NOMO-1 (cell line): ENCODE measurements at regions not wholly inside any gene's neighbourhood (a gene's known extent, or its start where the extent isn't known, plus 50 kb on each side); places are given as distances from the start of the nearest gene placed in this dataset.
"Not testable (repeated sequence)": the region's sequence is repeated elsewhere in the genome, so short reads cannot be mapped to it uniquely, and the experiment has no call there.

Experiments
- DNase-seq, 2 experiments: peaks; one replicate each; lab custom pipeline; 2025; ENCODE audit not compliant: unreplicated experiment in 2 of 2; lab: John Stamatoyannopoulos, UW

- peak; percentile 56 to 76 for DNase-seq
Observed at GRCh38 chr3:139113231-139113992, 68.7 kb upstream of the PRR23C start.

DNA sequence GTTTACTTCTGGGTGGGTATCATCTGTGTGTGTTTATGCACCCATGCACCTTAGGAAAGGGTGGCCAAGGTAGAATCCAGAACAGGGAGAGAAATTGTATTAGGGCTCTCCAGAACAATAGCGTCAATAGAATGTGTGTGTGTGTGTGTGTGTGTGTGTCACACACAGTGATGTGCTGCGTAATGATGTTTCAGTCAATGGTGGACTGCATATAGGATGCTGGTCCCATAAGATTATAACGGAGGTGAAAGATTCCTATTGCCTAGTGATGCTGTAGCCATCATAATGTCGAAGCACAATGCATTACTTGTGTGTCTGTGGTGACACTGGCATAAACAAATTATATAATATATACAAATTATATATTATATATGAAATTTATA, 69.3 kb upstream of the PRR23C start:
- peak; percentile 56 to 72 for DNase-seq

GRCh38 chr3:139116631-139117030, 71.9 kb upstream of the PRR23C start:
- not testable (repeated sequence) for DNase-seq

- DNase-seq: peak in 1 of 2 experiments; percentile 62
Observed at GRCh38 chr3:139117136-139117675, 72.5 kb upstream of the PRR23C start.

DNA sequence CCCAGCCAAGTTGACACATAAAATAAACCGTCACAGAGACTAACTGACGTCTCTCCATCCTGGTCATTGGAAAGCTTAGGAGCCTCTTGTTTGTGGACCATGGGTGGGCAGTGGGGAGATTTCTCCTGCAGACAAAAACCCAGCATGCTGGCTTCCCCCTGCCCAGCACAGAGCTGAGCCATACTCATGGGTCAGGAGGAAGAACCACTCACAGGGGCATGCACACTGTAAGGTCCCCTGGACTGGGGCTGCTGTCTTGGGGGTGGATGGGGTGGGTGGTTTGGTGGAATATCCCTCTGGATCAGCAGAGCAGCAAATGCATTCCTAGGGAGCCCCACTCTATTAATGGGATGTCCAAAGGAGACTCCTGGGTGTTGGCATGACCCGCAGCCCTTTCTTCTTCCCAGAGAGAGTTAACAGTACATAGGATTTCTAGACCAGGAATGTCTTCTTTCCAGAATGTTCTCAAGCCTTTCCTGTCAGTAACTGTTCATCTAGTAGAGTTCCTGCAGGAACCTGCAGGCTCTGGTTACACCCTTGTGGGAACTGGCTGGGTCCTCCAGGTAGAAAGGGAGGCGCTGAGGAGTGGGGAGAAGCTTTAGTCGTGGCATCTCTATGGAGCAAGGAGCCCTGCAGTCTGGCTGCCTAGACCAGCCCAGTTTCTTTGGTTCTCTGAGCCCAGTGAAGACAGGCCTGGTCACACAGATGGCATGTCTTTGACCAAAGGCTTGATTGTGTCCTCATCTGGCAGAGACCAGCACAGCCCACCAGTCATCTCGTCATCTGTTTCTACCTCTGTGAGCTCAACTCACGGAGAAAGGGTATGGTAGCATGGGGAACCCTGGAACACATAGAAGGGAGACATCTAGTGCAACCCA, 73.4 kb upstream of the PRR23C start:
- DNase-seq: no peak

DNA sequence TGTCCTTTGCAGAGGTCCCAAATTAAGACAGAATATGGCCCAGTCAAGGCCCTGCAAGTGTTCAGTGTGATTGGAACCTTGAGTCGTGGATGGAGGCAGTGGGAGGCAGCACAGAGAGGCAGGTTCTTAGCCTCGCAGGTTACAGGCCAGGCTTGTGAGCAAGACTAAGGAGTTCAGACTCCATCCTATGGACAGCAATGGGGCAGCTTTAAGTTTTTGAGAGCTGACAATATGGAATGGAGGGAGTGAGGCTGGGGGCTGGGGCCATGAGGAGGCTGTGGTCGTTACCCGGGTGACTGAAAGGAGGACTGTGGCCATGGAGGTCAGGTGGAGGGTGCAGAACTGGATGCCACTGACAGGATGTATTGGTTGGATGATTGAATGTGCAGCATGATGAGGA, 74.1 kb upstream of the PRR23C start:
- DNase-seq: no peak

DNA sequence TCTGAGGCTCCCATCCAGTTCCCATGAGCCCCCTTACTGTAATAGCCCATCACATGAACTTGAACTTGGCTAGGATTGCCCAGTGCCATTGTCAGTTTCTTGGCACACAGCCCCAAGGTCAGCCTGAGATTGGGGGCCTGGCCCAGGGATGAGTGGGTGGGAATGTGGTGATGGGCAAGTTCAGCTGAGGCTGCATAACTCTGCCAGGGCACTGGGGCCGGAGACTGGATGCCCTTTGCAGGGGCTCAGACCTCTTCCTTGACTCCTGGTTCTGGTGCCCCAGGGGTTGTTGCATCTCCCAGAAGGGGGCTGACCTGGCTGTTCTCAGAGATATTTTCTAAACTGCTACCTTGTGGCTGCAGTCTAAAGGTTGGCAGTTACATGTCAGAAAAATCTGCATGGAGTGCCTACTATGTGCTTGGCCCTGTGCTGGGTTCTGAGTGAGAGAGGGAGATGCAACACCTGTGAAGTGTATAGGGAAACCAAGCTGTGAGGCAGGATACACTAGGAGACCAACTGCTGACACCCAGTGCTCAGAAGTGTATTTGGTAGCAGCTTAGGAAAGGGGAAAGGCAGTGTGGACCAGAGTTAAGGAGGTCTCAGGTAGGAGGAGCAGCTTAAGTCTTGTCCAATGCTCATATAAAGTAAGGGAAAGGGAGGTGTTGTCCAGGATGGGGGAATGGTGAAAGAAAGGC, 74.8 kb upstream of the PRR23C start:
- no peak for DNase-seq

GRCh38 chr3:139120086-139121056, 75.7 kb upstream of the PRR23C start:
- peak; percentile 35 to 42 for DNase-seq

DNA sequence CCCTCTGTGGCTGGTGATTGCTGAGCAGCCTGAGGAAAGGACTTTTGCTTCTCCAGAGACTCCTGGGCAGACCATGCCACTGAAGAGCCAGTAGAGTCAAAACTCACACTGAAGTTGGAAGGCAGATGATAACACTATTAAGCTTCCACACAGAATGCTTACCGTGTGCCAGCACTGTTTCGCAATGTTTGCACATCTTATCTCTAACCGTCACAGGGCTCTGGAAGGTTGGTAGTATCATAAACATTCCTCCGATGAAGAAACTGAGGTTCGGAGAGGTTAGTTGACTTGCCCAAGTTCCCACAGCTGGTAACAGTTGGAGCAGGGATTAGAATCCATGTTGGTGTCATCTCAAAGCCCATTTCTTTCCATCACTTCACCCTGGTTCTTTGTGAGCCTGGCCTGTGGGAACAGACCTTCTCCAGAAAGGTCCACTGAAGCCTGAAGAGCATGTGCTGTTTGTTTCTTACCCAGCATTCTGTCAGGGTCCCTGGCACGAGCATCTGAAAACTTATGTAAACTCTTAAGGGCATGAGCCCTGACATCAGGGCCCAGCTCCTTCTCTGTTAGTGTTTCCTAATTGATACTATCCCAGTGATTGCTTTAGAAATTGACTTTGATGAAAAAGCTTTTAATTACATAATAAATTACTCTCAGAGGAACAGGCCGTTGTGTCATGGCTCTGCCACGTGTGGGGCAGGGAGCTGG, 77.0 kb upstream of the PRR23C start:
- DNase-seq: peak in 1 of 2 experiments; percentile 26

- DNase-seq: no peak
Observed at GRCh38 chr3:139122221-139122581, 77.5 kb upstream of the PRR23C start.

DNA sequence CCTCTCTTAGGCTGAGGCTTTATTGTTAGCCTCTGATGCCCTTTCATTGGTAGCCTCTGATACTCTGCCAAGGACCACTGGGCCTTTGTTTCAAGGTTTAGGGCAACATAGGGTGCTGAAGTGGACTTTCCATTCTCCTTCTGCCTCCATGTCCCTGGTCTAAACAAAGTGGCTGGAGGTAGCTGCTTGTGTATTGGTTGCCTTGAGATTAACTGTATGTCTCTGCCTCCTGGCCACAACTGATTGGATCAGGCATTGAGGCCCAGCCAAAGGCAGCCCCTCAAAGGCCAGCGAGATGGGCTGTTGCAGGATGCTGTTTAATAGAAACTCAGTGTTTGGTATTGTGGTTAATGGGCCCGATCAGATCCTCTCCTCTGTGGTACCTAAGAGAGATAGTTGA, 77.9 kb upstream of the PRR23C start:
- DNase-seq: no peak

DNA sequence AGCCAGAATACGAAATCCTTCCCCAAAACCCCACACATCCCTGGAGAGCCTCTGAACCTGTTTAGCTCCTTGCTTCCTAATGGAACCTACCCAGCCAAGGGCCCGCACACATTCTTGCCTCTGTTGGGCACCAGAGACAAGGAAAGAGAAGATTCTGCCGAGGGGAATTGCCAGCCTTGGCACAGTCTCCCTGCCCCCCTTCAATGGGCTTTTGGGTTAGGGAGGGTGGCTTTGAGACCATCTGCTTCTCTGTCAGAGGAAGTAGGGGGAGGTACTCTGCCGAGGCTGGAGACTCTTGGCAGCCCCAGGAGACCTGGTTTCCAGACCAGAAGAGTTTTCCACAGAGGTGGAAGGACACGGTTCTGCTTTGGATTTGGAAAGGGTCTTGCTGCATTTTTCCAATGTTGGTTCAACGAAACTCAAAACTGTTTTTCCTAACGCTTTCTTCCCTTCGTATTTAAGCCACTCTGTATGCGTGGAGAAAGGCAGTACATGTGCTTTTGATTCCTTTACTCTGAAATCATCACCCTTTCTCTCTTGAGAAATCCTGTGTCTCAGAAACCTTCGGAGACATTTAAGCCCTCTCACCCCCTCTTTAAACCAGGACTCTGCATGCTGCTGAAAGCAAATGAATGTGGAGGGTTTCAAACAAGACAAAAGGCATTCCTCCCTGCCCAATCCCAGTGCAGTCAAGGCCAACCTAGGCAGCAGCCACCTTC, 78.8 kb upstream of the PRR23C start:
- no peak for DNase-seq

GRCh38 chr3:139124197-139124596, 79.5 kb upstream of the PRR23C start:
- no peak for DNase-seq

DNA sequence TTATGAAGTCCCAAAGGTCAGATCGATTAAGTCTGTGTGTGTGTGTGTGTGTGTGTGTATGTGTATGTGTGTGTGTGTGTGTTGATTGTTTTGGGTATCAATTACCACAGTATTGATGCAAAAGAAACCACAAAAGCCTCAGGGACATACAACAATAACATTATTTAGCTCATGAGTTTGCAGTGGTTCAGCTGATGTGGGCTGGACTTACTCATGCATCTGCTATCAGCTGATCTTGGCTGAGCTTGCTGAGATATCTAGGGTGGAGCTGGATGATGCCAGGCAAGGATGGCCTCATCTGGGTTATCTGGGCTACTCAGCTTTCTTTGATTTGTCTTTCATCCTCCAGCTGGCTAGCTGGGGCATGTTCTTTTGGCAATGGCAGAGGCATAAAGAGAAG, 82.4 kb upstream of the PRR23C start:
- no peak for DNase-seq

DNA sequence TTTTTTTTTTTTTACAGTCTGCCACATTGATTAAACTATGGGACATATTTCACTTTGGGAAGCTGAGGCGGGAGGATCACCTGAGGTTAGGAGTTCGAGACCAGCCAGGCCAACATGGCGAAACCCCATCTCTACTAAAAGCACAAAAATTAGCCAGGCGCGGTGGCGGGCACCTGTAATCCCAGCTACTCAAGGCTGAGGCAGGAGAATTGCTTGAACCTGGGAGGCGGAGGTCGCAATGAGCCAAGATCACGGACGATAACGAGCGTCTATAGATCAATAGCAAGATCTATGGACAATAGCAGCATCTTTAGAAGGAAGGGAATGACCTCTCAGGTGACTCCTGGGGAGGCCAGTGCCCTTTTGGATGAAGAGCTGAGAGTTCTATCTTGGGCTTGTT, 82.9 kb upstream of the PRR23C start:
- not testable (repeated sequence) for DNase-seq

GRCh38 chr3:139128803-139129202, 84.1 kb upstream of the PRR23C start:
- DNase-seq: no peak

DNA sequence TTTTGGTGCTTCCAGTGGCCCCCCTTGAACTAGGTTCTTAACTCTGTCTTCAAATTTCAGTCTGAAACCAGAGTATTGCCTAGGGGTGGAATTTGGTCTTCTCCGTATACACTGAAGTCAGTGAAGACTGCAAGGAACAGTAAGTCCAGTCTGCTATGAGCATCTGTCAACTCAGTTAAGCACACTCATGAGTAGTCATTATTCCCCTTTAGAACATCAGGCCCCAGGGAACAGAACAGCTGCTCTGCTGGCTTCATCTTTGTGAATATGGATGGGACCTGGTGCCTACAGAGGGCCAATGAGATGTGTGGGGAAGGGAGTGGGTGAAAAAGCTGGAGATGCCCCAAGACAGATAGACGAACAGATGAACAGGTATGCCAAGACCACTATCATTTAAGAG, 85.2 kb upstream of the PRR23C start:
- DNase-seq: no peak

GRCh38 chr3:139130390-139131140, 85.9 kb upstream of the PRR23C start:
- no peak for DNase-seq
